Brain microvascular endothelial cell (primary cell): ENCODE measurements at regions not wholly inside any gene's neighbourhood (a gene's known extent, or its start where the extent isn't known, plus 50 kb on each side); places are given as distances from the start of the nearest gene placed in this dataset.

ENCODE experiments used
- DNase-seq: peaks from one replicate; pipeline ENCODE4 v3.0.0-alpha.2; 2020
- H3K27ac ChIP-seq: fragments of 250-450 bp; sonication (Bioruptor Pico); 2 replicates; pipeline ENCODE4 v1.5.1; 2020; ENCODE audit warnings: mild to moderate bottlenecking, moderate library complexity
- H3K27me3 ChIP-seq: fragments of 250-450 bp; sonication (Bioruptor Pico); replicated peaks from 2 replicates; pipeline ENCODE4 v1.5.1; 2020; ENCODE audit warnings: mild to moderate bottlenecking
- H3K36me3 ChIP-seq: fragments of 250-450 bp; sonication (Bioruptor Pico); replicated peaks from 2 replicates; pipeline ENCODE4 v1.5.1; 2020; ENCODE audit warnings: mild to moderate bottlenecking
- H3K4me3 ChIP-seq: 2 replicates; pipeline ENCODE4 v1.5.1; 2011; ENCODE audit warnings: low read depth, mild to moderate bottlenecking, control low read depth, low read length, moderate library complexity
- CTCF ChIP-seq: IDR thresholded peaks from 2 replicates; pipeline ENCODE4 v1.5.1; 2011; ENCODE audit warnings: low read depth, mild to moderate bottlenecking, moderate library complexity, low read length, control low read depth, inconsistent platforms; ENCODE audit errors: missing control alignments
- in situ Hi-C: cut with HindIII; loops from 2 replicates; pipeline ENCODE4 v1.10.0; 2017; ENCODE audit warnings: low sequenced_read_pairs, low pct_ligation_motif_present

- no peak overlapping the region for H3K4me3 ChIP-seq
- no peak overlapping the region for H3K27ac ChIP-seq
- in situ Hi-C loops: no loop called here
- DNase-seq: no peak
- H3K36me3 ChIP-seq: no peaks in the 10 kb centered on the region
- TF ChIP-seq CTCF: no peak
- H3K27me3 ChIP-seq: no peaks in the 10 kb centered on the region
Observed at GRCh38 chr12:107477018-107477417, 208.6 kb upstream of the PWP1 start.

GRCh38 chr12:107477947-107478610, 207.5 kb upstream of the PWP1 start:
- no peak for TF ChIP-seq CTCF
- in situ Hi-C loops: no loop called here
- no peaks in the 10 kb centered on the region for H3K36me3 ChIP-seq
- H3K27me3 ChIP-seq: no peaks in the 10 kb centered on the region
- DNase-seq: no peak
- H3K27ac ChIP-seq: no peak overlapping the region
- H3K4me3 ChIP-seq: no peak overlapping the region

GRCh38 chr12:107478881-107479280, 206.7 kb upstream of the PWP1 start:
- TF ChIP-seq CTCF: no peak
- no peak overlapping the region for H3K4me3 ChIP-seq
- H3K27ac ChIP-seq: no peak overlapping the region
- H3K36me3 ChIP-seq: no peaks in the 10 kb centered on the region
- in situ Hi-C loops: no loop called here
- no peaks in the 10 kb centered on the region for H3K27me3 ChIP-seq
- no peak for DNase-seq

- no peaks in the 10 kb centered on the region for H3K36me3 ChIP-seq
- no peak overlapping the region for H3K27ac ChIP-seq
- in situ Hi-C loops: no loop called here
- no peaks in the 10 kb centered on the region for H3K27me3 ChIP-seq
- TF ChIP-seq CTCF: no peak
- no peak overlapping the region for H3K4me3 ChIP-seq
- DNase-seq: no peak
Observed at GRCh38 chr12:107480836-107481608, 204.6 kb upstream of the PWP1 start.

- Histone ChIP-seq H3K4me3 (no peak overlapping the region), H3K36me3 (no peaks in the 10 kb centered on the region), H3K27me3 (no peaks in the 10 kb centered on the region), H3K27ac (no peak overlapping the region)
- TF ChIP-seq CTCF: no peak
- DNase-seq: no peak
- in situ Hi-C loops: no loop called here
Observed at GRCh38 chr12:107484230-107484629, 201.4 kb upstream of the PWP1 start.
